Right ventricle myocardium inferior (tissue), 1 donor: ENCODE measurements at regions not wholly inside any gene's neighbourhood (a gene's known extent, or its start where the extent isn't known, plus 50 kb on each side); places are given as distances from the start of the nearest gene placed in this dataset.

ENCODE experiments used
- ATAC-seq: fragments of 200-7000 bp; cut with Tn5 transposase; one replicate; pipeline ENCODE4 v1.9.1; 2020; ENCODE audit warnings: mild to moderate bottlenecking, moderate library complexity
- DNase-seq: peaks from one replicate; pipeline ENCODE4 v3.0.0; 2021; ENCODE audit errors: missing footprints
- intact Hi-C: fragments of 100-400 bp; cut with DNase I; formaldehyde crosslinking; loops from one replicate; pipeline ENCODE4 v1.11.0; 2022
- donor health status: DM: no; HTN: yes; CAD: no; lungs with severe emphysema.

DNA sequence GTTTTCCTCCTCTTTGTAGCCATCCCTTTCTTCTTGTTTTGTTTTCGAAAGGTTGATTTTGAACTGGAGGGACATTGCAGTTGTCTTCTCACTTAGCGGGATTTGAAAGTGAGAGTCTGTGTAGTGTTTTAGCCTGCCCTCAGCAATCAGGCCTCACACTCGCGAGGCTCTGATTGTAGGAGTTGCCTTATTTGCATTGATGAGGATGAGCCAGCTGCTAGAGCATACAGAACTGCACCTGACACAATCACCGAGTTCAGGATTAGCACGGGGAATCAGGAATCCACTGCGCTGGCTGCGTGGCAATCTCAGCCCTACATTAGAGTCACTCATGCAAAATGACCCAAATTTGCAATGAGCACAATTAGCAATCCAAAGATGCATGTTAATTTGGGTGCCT is 122.5 kb upstream of the TMEM161B start:
- intact Hi-C loops, result no loop called here
- DNase-seq (no peak), ATAC-seq (no peak)

- intact Hi-C loops, result no loop called here
- ATAC-seq, result no peak
- no peak for DNase-seq
These were observed 121.8 kb upstream of the TMEM161B start for GRCh38 chr5:88390481-88390880.

DNA sequence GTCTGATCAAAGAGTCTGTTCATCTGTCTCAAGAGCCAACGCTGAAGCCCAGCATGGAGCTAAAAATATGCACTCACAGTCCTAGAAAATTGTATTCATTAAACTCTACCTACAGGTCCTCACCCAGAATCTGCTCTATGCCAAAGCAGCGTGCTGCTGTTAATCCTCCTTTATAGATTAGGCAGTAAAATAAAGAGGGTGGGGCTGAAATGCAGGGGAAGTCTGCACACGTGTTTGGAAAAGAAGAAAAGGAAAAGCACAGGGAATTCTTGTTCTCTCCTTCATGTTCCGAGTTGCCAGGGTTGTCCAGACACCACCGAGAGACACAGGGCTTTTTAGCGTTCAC is 121.4 kb upstream of the TMEM161B start:
- DNase-seq (no peak), ATAC-seq (no peak)
- intact Hi-C loops, result no loop called here

- no peak for ATAC-seq
- intact Hi-C loops, result no loop called here
- DNase-seq, result no peak
These were observed 120.9 kb upstream of the TMEM161B start for GRCh38 chr5:88389338-88390095.

DNA sequence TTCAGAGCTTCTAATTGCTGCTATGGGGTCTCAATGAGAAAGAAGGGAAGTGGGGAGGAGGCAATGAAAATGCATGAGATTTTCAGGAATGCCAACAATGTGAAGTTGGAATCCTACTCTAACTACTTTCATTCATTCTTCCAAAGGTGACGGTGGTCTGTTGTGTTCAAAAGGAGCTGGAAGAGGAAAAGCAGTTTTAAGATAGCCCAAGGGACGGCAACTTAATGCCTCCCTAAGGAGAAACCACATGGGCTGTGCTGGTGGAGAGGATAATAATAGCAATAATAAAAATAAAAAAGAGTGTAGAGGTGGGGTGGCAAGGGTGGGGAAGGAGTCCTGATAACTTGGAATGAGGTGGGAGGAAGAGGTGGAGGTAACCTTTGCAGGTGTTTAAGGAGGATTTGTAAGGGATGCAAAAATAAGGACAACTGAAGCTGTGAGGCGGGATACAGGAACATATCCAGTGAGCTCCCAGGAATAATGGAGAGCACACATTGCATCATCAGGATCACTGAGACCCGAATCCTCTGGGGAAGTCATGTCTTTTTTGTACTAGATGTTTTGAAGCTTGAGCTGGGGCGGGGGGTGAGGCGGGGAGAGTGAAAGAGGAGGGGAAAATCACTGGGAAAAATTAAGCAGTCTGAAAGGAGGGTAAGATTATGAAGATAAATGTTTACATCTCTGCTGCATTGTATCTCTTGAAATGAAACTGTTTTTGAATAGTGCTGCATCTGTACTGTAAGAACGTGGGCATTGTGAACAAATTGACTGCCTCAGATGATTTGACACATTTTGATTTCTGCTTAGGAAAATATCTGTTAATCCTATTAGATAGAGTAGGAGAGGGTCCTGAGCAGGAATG is 120.1 kb upstream of the TMEM161B start:
- DNase-seq, result no peak
- intact Hi-C loops, result no loop called here
- ATAC-seq, result no peak

- ATAC-seq (no peak), DNase-seq (no peak)
- intact Hi-C loops, result no loop called here
These were observed 116.2 kb upstream of the TMEM161B start for GRCh38 chr5:88384886-88385285.

- ATAC-seq (no peak), DNase-seq (no peak)
- intact Hi-C loops, result no loop called here
These were observed 111.7 kb upstream of the TMEM161B start for GRCh38 chr5:88380332-88380731.

DNA sequence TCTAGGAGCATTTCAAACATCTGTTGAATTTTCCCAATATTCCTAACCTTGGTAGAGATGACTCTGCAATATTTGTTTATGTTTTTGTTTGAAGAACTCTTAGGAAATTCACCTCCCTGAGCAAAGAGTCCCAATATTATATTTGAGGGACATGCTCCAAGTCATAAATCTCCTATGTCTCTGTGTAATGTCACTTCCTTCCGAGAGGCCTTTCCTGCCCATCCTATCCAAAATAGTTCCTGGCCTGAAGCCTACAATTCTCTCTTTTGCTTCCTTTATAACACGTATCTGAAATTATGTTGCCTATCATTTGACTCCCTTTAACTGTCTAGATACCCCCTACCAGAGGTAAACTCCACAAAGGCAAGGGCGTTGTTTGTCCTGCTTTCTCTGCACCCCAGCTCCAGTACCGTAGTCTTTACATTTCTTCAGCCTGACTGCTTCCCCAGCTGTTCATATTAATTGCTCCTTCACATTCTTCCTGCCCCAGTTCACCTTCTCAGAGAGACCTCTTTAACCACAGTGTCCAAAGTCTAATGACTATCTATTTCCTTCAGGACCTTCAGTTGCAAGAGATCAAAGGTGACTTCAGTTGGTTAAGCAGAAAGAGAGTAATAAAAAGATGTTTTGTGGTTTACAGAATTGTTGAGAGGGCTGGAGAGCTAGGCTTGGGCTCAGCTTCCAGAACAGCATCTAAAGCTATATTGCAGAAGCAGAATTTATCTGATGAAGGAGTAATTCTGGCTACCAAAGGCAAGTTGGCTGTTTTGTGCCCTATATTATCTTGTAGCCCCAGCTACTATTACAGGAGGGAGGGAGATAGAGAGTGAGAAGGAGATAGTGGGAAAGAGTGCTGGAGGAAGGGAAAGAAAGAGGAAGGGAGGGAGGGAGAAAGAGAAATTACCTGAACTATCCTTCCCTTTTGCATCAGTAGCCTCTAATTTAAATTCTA is 109.3 kb upstream of the TMEM161B start:
- DNase-seq (no peak), ATAC-seq (no peak)
- intact Hi-C loops, result no loop called here

GRCh38 chr5:88377240-88377639 is 108.6 kb upstream of the TMEM161B start:
- intact Hi-C loops, result no loop called here
- no peak for DNase-seq
- no peak for ATAC-seq

GRCh38 chr5:88376728-88377127 is 108.1 kb upstream of the TMEM161B start:
- DNase-seq (no peak), ATAC-seq (no peak)
- intact Hi-C loops, result no loop called here

DNA sequence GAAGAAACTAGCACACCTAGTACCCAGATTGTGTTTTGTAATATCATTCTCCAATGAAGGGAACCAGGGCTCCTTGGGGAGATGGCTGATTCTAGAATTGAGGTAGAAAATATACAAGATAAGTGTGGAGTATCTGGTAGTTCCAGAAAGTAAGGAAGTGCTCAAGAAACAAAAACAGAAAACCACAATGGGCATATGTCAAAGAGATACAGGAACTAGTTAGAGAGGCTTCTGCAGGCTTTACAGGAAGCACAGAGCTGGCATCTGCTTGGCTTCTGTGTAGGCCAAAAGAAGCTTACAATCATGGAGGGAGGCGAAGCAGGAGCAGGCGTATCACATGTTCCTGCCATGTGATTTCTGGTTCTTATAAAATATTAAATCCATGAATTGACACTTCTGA is 105.7 kb upstream of the TMEM161B start:
- intact Hi-C loops, result no loop called here
- no peak for DNase-seq
- ATAC-seq, result no peak

GRCh38 chr5:88370824-88371223 is 102.2 kb upstream of the TMEM161B start:
- intact Hi-C loops, result no loop called here
- no peak for DNase-seq
- ATAC-seq, result no peak

- ATAC-seq, result no peak
- DNase-seq, result no peak
- intact Hi-C loops, result no loop called here
These were observed 99.6 kb upstream of the TMEM161B start for GRCh38 chr5:88368201-88368600.

GRCh38 chr5:88364991-88365390 is 96.3 kb upstream of the TMEM161B start:
- intact Hi-C loops, result no loop called here
- DNase-seq, result no peak
- ATAC-seq, result no peak

GRCh38 chr5:88355490-88356050 is 86.9 kb upstream of the TMEM161B start:
- ATAC-seq (no peak), DNase-seq (no peak)
- intact Hi-C loops, result no loop called here

- intact Hi-C loops, result no loop called here
- DNase-seq, result no peak
- no peak for ATAC-seq
These were observed 57.2 kb upstream of the TMEM161B start for GRCh38 chr5:88325868-88326267.

DNA sequence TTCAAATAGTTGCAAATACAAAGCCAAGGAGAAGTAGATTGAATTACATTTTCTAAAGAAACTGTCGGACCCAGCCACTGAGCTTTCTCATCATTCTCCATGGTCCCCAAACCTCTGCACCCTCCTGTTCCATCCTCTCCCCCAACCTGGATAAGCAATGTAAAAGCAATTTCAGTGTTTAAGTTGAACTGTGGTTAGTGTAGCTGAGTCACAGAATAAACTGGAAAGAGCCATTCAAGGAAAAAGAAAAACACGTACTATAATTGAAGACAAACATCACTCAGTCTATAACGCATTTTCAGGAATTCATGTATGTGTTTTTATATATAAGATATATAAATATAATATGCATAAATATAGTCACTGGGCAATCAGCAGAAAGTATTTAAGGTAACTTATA is 54.1 kb upstream of the TMEM161B start:
- ATAC-seq (no peak), DNase-seq (no peak)
- intact Hi-C loops, result no loop called here
